ENCODE measurements at regions not wholly inside any gene's neighbourhood (a gene's known extent, or its start where the extent isn't known, plus 50 kb on each side); places are given as distances from the start of the nearest gene placed in this dataset.

GRCh38 chr1:219271818-219272535, 98.3 kb downstream of the LYPLAL1 start:
- H3F3A ChIP-seq (ENCODE audit: low read depth): no peaks in the 10 kb centered on the region
- H3K27me3 Mint-ChIP-seq (ENCODE audit: insufficient read depth, low read depth): peaks cover 3% of the 10 kb centered on the region
- H3K4me2 ChIP-seq: no peak overlapping the region
- no peaks in the 10 kb centered on the region for H3K36me3 Mint-ChIP-seq
- no peak overlapping the region for H2AFZ ChIP-seq (replicated peaks)
- no peaks in the 10 kb centered on the region for H3K27me3 ChIP-seq
- H3K27ac ChIP-seq: no peak overlapping the region
- H4K20me1 ChIP-seq (ENCODE audit: low read depth): no peaks in the 10 kb centered on the region
- peaks cover 1% of the 10 kb centered on the region for H3K4me1 ChIP-seq
- no peaks in the 10 kb centered on the region for H3K9me3 ChIP-seq (ENCODE audit: low read depth)
- DNase-seq (ENCODE audit: low spot score): no peak
- no peaks in the 10 kb centered on the region for H3K79me2 ChIP-seq (ENCODE audit: low read depth)
- no peak overlapping the region for H3K9ac ChIP-seq
- no peak overlapping the region for H3K4me3 ChIP-seq
- H3K36me3 ChIP-seq: no peaks in the 10 kb centered on the region
- H3K4me3 Mint-ChIP-seq: no peak overlapping the region
- H3K9me3 Mint-ChIP-seq: no peaks in the 10 kb centered on the region
- no peak overlapping the region for H3K27ac Mint-ChIP-seq
- TF ChIP-seq CTCF (IDR thresholded peaks at IDR 0.05): no peak
- TF ChIP-seq EZH2 (IDR thresholded peaks at IDR 0.05): no peak
- no peak for TF ChIP-seq EZH2phosphoT487 (IDR thresholded peaks at IDR 0.05)
- peaks cover 10% of the 10 kb centered on the region for H3K4me1 Mint-ChIP-seq

GRCh38 chr1:219269171-219269570, 95.5 kb downstream of the LYPLAL1 start:
- Histone ChIP-seq H4K20me1 (ENCODE audit: low read depth) (no peaks in the 10 kb centered on the region), H3K4me1 (peaks cover 11% of the 10 kb centered on the region), H2AFZ (replicated peaks) (no peak overlapping the region), H3K9ac (no peak overlapping the region), H3K36me3 (no peaks in the 10 kb centered on the region), H3K79me2 (ENCODE audit: low read depth) (no peaks in the 10 kb centered on the region), H3K9me3 (ENCODE audit: low read depth) (no peaks in the 10 kb centered on the region), H3K4me2 (no peak overlapping the region), H3K4me3 (no peak overlapping the region), H3F3A (ENCODE audit: low read depth) (no peaks in the 10 kb centered on the region), H3K27me3 (no peaks in the 10 kb centered on the region), H3K27ac (no peak overlapping the region)
- no peak for DNase-seq (ENCODE audit: low spot score)
- TF ChIP-seq CTCF (IDR thresholded peaks at IDR 0.05) (no peak), EZH2 (IDR thresholded peaks at IDR 0.05) (no peak), EZH2phosphoT487 (IDR thresholded peaks at IDR 0.05) (no peak)
- peaks cover 22% of the 10 kb centered on the region for H3K4me1 Mint-ChIP-seq
- no peak overlapping the region for H3K4me3 Mint-ChIP-seq
- H3K36me3 Mint-ChIP-seq: no peaks in the 10 kb centered on the region
- H3K27ac Mint-ChIP-seq: no peak overlapping the region
- H3K9me3 Mint-ChIP-seq: no peaks in the 10 kb centered on the region
- peaks cover 3% of the 10 kb centered on the region for H3K27me3 Mint-ChIP-seq (ENCODE audit: insufficient read depth, low read depth)

- peaks cover 3% of the 10 kb centered on the region for H3K27me3 Mint-ChIP-seq (ENCODE audit: insufficient read depth, low read depth)
- Histone ChIP-seq H3K9ac (no peak overlapping the region), H3K4me2 (no peak overlapping the region), H3F3A (ENCODE audit: low read depth) (no peaks in the 10 kb centered on the region), H3K9me3 (ENCODE audit: low read depth) (no peaks in the 10 kb centered on the region), H3K27me3 (no peaks in the 10 kb centered on the region), H2AFZ (replicated peaks) (no peak overlapping the region), H3K27ac (no peak overlapping the region), H3K4me1 (peaks cover 15% of the 10 kb centered on the region), H3K36me3 (no peaks in the 10 kb centered on the region), H3K4me3 (no peak overlapping the region), H4K20me1 (ENCODE audit: low read depth) (no peaks in the 10 kb centered on the region), H3K79me2 (ENCODE audit: low read depth) (no peaks in the 10 kb centered on the region)
- H3K27ac Mint-ChIP-seq: no peak overlapping the region
- no peak for DNase-seq (ENCODE audit: low spot score)
- H3K4me3 Mint-ChIP-seq: no peak overlapping the region
- TF ChIP-seq EZH2 (IDR thresholded peaks at IDR 0.05) (no peak), CTCF (IDR thresholded peaks at IDR 0.05) (no peak), EZH2phosphoT487 (IDR thresholded peaks at IDR 0.05) (no peak)
- peaks cover 26% of the 10 kb centered on the region for H3K4me1 Mint-ChIP-seq
- peaks cover 10% of the 10 kb centered on the region for H3K36me3 Mint-ChIP-seq
- peaks cover 23% of the 10 kb centered on the region for H3K9me3 Mint-ChIP-seq
Measured at GRCh38 chr1:219266524-219266923, 92.8 kb downstream of the LYPLAL1 start.

Measured in neural progenitor cell (in vitro differentiated cells).